AG04449 (cell line): ENCODE measurements at regions not wholly inside any gene's neighbourhood (a gene's known extent, or its start where the extent isn't known, plus 50 kb on each side); places are given as distances from the start of the nearest gene placed in this dataset.
"Not testable (repeated sequence)": the region's sequence is repeated elsewhere in the genome, so short reads cannot be mapped to it uniquely, and the experiment has no call there.

Experiments
- CTCF ChIA-PET: fragments of 350-600 bp; formaldehyde crosslinking; extraction: SDS; loops from one replicate; lab custom pipeline; 2021; ENCODE audit warnings: antibody characterized with exemption; lab: Yijun Ruan, JAX
- POLR2A ChIA-PET: fragments of 400-600, 350-600 bp; formaldehyde crosslinking; extraction: SDS; loops from one replicate; lab custom pipeline; 2020; ENCODE audit warnings: antibody characterized with exemption, inconsistent platforms; lab: Yijun Ruan, JAX
- DNase-seq: peaks from one replicate; pipeline ENCODE4 v3.0.0-alpha.2; 2010; ENCODE audit warnings: low read depth, low spot score
- H3K4me3 ChIP-seq: 2 replicates; pipeline ENCODE4 v1.5.1; 2011; ENCODE audit warnings: low read depth, mild to moderate bottlenecking, control low read depth, low read length
- TF ChIP-seq, protein P1 (sequence below): IDR thresholded peaks from one replicate; pipeline ENCODE4 v1.5.1; 2011; ENCODE audit warnings: mild to moderate bottlenecking, moderate library complexity, low read length, control low read depth, inconsistent platforms; ENCODE audit not compliant: insufficient read depth; ENCODE audit errors: missing control alignments

DNA sequence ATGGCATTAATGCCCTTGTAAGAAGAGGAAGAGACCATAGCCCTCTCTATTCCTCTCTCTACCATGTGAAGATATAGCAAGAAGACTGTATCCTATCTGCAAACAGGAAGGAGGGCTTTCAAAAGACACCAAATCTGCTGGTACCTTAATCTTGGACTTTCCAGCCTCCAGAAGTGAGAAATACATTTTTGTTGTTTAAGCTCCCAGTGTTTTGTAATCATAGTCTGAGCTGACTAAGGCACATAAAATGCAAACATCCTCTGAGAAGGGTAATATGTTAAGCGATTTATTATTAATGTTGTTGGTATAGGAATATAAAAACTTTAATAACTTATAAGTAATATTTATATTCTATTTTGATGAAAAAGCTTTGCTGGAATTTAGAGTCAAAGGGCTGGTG, 559.8 kb downstream of the SUCLG1 start:
- TF ChIP-seq, protein P1, sequence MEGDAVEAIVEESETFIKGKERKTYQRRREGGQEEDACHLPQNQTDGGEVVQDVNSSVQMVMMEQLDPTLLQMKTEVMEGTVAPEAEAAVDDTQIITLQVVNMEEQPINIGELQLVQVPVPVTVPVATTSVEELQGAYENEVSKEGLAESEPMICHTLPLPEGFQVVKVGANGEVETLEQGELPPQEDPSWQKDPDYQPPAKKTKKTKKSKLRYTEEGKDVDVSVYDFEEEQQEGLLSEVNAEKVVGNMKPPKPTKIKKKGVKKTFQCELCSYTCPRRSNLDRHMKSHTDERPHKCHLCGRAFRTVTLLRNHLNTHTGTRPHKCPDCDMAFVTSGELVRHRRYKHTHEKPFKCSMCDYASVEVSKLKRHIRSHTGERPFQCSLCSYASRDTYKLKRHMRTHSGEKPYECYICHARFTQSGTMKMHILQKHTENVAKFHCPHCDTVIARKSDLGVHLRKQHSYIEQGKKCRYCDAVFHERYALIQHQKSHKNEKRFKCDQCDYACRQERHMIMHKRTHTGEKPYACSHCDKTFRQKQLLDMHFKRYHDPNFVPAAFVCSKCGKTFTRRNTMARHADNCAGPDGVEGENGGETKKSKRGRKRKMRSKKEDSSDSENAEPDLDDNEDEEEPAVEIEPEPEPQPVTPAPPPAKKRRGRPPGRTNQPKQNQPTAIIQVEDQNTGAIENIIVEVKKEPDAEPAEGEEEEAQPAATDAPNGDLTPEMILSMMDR = no peak
- ChIA-PET POLR2A (no interaction called here), CTCF (no interaction called here)
- DNase-seq = no peak
- no peak overlapping the region for H3K4me3 ChIP-seq

DNA sequence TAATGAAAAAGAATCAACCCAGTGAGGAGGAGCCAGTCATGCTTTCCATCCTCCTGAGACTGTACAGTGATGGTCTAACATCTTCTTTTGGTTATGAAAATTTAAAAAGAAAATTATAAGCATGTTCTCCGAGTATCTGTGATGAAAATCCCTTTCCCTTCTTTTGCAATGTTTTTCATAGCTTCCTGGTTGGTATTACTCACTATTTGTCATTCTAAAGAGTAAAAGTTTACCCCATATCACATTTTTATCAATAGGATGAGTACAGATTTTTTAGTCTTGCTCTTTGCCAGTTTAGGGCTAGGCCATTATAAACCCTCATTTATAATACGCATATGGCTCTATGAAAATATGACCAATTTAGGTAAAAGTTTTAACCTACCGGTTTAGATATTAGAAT, 564.1 kb downstream of the SUCLG1 start:
- CTCF ChIA-PET = no interaction called here
- no peak for DNase-seq
- POLR2A ChIA-PET = no interaction called here
- H3K4me3 ChIP-seq = no peak overlapping the region
- TF ChIP-seq, protein P1 = no peak

DNA sequence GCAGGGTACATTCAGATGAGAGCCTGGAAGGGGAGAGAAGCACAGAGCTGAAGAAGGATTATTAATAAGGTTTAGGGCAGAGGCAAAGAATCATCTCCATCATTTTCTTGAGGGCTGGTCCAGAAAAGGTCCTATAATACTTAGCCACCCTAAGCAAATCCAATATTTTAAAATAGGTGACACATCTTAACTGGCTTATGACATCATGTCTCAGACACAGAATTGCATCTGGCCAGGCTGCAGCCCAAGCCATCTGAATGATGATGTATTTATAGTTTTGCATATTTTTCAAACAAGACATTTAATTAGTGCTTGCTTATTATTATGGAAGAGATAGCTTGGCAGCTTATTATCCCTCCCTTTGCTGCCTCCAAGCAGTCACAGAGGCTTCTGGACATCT, 571.3 kb downstream of the SUCLG1 start:
- CTCF ChIA-PET = no interaction called here

DNA sequence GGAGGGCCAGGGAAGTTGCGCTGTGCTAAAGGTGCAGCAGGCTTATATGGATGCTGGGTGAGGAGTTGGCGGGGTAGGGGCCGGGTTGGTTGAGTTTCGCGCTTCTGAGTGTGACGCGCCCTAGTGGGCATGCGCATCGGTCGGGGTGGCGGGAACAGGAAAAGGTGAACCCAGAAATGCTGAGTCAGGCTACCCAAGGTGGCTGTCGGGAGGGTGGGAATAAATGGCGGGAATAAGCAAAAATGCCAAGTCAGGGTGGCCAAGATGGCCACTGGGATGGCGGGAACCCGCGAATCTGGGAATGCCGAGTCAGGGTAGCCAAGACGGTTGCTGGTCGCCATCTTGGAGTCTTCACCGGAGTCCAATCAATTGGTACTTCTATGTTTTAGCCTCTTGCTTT, 580.0 kb downstream of the SUCLG1 start:
- DNase-seq = no peak
- no peak overlapping the region for H3K4me3 ChIP-seq
- ChIA-PET POLR2A (no interaction called here), CTCF (no interaction called here)
- TF ChIP-seq, protein P1 = no peak

More for the DNA sequence above, 571.3 kb downstream of the SUCLG1 start:
- DNase-seq = no peak
- POLR2A ChIA-PET = no interaction called here
- H3K4me3 ChIP-seq = no peak overlapping the region
- TF ChIP-seq, protein P1 = no peak

DNA sequence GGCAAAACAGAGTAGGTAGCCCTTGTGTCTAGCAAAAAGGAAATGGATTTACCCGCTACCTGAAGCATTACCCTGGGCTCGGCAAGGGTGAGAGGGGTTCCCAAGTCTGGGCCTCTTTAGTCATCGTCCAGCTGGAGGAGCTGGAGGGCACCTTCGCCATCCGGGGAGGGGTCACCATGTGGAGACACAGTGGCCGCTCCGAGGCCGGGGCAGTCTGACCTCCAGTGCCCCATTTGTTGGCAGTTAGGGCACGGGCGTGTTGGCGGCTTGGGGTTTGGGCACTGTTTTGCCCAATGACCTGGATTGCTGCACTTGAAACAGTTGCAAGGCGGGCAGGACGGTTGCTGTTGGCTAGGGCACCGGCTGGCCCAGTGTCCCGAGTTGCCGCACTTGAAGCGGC, 581.8 kb downstream of the SUCLG1 start:
- POLR2A ChIA-PET, DNase-seq, H3K4me3 ChIP-seq, CTCF ChIA-PET: not testable (repeated sequence)

DNA sequence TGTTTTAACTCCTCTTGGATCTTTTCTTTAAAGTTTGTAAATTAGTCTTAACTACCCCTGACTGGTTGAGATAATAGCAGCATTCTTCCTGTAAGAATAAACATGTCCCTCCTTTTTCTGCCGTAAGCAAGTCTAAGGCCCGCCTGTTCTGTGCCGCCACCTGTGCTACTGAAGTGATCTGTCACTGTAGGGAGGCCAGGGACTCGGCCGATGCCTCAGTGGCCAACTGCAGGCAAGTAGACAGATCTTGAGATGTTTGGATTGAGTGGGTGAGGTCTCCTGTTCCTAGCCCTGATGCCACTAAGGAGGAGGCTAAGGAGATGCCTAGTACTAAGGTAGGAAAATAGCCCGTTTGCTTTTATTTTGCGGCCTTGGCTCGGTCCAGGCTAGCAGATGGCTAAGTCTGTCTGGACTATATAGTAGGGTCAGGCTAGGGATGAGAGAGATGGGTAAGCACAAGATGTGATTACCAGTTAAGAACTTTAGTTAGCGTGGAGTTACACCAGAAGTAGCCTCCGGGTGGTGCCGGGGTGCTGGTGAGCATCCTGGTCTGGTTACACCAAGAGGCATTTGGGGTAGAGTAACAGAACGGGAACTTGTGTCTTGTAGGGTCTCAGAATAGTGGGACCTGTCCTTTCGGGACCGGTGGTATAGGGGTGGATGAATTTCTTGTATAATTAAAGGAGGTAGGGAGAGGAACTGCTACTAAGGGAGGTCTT, 584.2 kb downstream of the SUCLG1 start:
- H3K4me3 ChIP-seq = no peak overlapping the region
- CTCF ChIA-PET = no interaction called here
- no peak for DNase-seq
- TF ChIP-seq, protein P1 = no peak
- POLR2A ChIA-PET = no interaction called here

DNA sequence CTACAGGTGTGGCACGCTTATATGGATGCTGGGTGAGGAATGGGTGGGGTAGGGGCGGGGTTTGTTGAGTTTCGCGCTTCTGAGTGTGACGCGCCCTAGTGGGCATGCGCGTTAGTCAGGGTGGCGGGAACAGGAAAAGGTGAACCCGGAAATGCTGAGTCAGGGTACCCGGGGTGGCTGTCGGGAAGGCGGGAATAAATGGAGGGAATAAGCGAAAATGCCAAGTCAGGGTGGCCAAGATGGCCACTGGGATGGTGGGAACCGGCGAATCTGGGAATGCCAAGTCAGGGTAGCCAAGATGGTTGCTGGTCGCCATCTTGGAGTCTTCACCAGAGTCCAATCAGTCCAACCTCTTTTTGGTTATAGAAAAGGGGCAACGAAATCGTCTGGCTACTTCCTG, 585.0 kb downstream of the SUCLG1 start:
- TF ChIP-seq, protein P1 = no peak
- ChIA-PET POLR2A (no interaction called here), CTCF (no interaction called here)
- no peak overlapping the region for H3K4me3 ChIP-seq
- DNase-seq = no peak
